ENCODE measurements at regions not wholly inside any gene's neighbourhood (a gene's known extent, or its start where the extent isn't known, plus 50 kb on each side); places are given as distances from the start of the nearest gene placed in this dataset.
"Not testable (repeated sequence)": the region's sequence is repeated elsewhere in the genome, so short reads cannot be mapped to it uniquely, and the experiment has no call there.

- Histone ChIP-seq H3K27me3 (ENCODE audit: insufficient read depth, low read length, poor library complexity, severe bottlenecking) (no peaks in the 10 kb centered on the region), H3K9me2 (replicated peaks; ENCODE audit: low read depth, low read length) (no peaks in the 10 kb centered on the region), H2AFZ (ENCODE audit: low read length) (no peak overlapping the region), H3F3A (ENCODE audit: low read depth) (no peaks in the 10 kb centered on the region), H3K4me2 (ENCODE audit: low read depth, low read length, poor library complexity, severe bottlenecking) (no peak overlapping the region), H3K9me3 (ENCODE audit: insufficient read depth, low read depth, low read length) (no peaks in the 10 kb centered on the region), H3K9ac (ENCODE audit: low read depth, low read length, poor library complexity, severe bottlenecking) (no peak overlapping the region), H4K20me1 (ENCODE audit: insufficient read depth, low read length, poor library complexity, severe bottlenecking) (no peaks in the 10 kb centered on the region), H3K79me2 (ENCODE audit: insufficient read depth, low read length) (no peaks in the 10 kb centered on the region), H3K4me3 (ENCODE audit: low read length, poor library complexity, severe bottlenecking) (no peak overlapping the region), H3K36me3 (ENCODE audit: insufficient read depth, low read length) (no peaks in the 10 kb centered on the region), H3K4me1 (ENCODE audit: insufficient read depth, low read length, poor library complexity, severe bottlenecking) (no peaks in the 10 kb centered on the region)
- TF ChIP-seq EZH2phosphoT487 (IDR thresholded peaks at IDR 0.05; ENCODE audit: borderline replicate concordance), result no peak
- TF ChIP-seq CTCF (conservative IDR thresholded peaks at IDR 0.05; ENCODE audit: low read length), result no peak
Observed at GRCh38 chr20:5480824-5481600, 129.8 kb downstream of the GPCPD1 start.

GRCh38 chr20:5474646-5475550 lies 135.9 kb downstream of the GPCPD1 start:
- H3K9me2 ChIP-seq (replicated peaks; ENCODE audit: low read depth, low read length), result no peaks in the 10 kb centered on the region
- no peak overlapping the region for H3K4me2 ChIP-seq (ENCODE audit: low read depth, low read length, poor library complexity, severe bottlenecking)
- no peak overlapping the region for H3K9ac ChIP-seq (ENCODE audit: low read depth, low read length, poor library complexity, severe bottlenecking)
- no peak overlapping the region for H2AFZ ChIP-seq (ENCODE audit: low read length)
- no peaks in the 10 kb centered on the region for H3F3A ChIP-seq (ENCODE audit: low read depth)
- no peaks in the 10 kb centered on the region for H4K20me1 ChIP-seq (ENCODE audit: insufficient read depth, low read length, poor library complexity, severe bottlenecking)
- no peaks in the 10 kb centered on the region for H3K4me1 ChIP-seq (ENCODE audit: insufficient read depth, low read length, poor library complexity, severe bottlenecking)
- no peaks in the 10 kb centered on the region for H3K36me3 ChIP-seq (ENCODE audit: insufficient read depth, low read length)
- H3K79me2 ChIP-seq (ENCODE audit: insufficient read depth, low read length), result no peaks in the 10 kb centered on the region
- no peak overlapping the region for H3K4me3 ChIP-seq (ENCODE audit: low read length, poor library complexity, severe bottlenecking)
- H3K9me3 ChIP-seq (ENCODE audit: insufficient read depth, low read depth, low read length), result no peaks in the 10 kb centered on the region
- TF ChIP-seq EZH2phosphoT487 (IDR thresholded peaks at IDR 0.05; ENCODE audit: borderline replicate concordance) (no peak), CTCF (conservative IDR thresholded peaks at IDR 0.05; ENCODE audit: low read length) (no peak)
- H3K27me3 ChIP-seq (ENCODE audit: insufficient read depth, low read length, poor library complexity, severe bottlenecking), result no peaks in the 10 kb centered on the region

- H3K9ac ChIP-seq (ENCODE audit: low read depth, low read length, poor library complexity, severe bottlenecking); H3K9me3 ChIP-seq (ENCODE audit: insufficient read depth, low read depth, low read length); H3K9me2 ChIP-seq (replicated peaks; ENCODE audit: low read depth, low read length); H3K4me1 ChIP-seq (ENCODE audit: insufficient read depth, low read length, poor library complexity, severe bottlenecking); H3K4me2 ChIP-seq (ENCODE audit: low read depth, low read length, poor library complexity, severe bottlenecking); H3K27me3 ChIP-seq (ENCODE audit: insufficient read depth, low read length, poor library complexity, severe bottlenecking); H4K20me1 ChIP-seq (ENCODE audit: insufficient read depth, low read length, poor library complexity, severe bottlenecking); H3K79me2 ChIP-seq (ENCODE audit: insufficient read depth, low read length); H2AFZ ChIP-seq (ENCODE audit: low read length); H3K4me3 ChIP-seq (ENCODE audit: low read length, poor library complexity, severe bottlenecking); H3F3A ChIP-seq (ENCODE audit: low read depth); H3K36me3 ChIP-seq (ENCODE audit: insufficient read depth, low read length): not testable (repeated sequence)
Observed at GRCh38 chr20:5471866-5472265, 138.9 kb downstream of the GPCPD1 start.
